IPS-20b (cell line): ENCODE measurements at regions not wholly inside any gene's neighbourhood (a gene's known extent, or its start where the extent isn't known, plus 50 kb on each side); places are given as distances from the start of the nearest gene placed in this dataset.

ENCODE experiments used
- H3K27ac ChIP-seq: one replicate; pipeline ENCODE4 v1.5.1; 2013; ENCODE audit warnings: low read length
- H3K27me3 ChIP-seq: 2 replicates; pipeline ENCODE4 v1.6.1; 2013; ENCODE audit warnings: mild to moderate bottlenecking, low read length, inconsistent platforms; ENCODE audit not compliant: insufficient read depth
- H3K36me3 ChIP-seq: 2 replicates; pipeline ENCODE4 v1.6.1; 2013; ENCODE audit warnings: low read depth, mild to moderate bottlenecking, inconsistent platforms, low read length, moderate library complexity; ENCODE audit not compliant: insufficient read depth
- H3K4me1 ChIP-seq: 2 replicates; pipeline ENCODE4 v1.6.1; 2013; ENCODE audit warnings: mild to moderate bottlenecking, control low read depth, inconsistent platforms, low read length, moderate library complexity; ENCODE audit not compliant: insufficient read depth
- H3K4me3 ChIP-seq: 2 replicates; pipeline ENCODE4 v1.5.1; 2013; ENCODE audit warnings: mild to moderate bottlenecking, low read length, inconsistent platforms
- H3K9ac ChIP-seq: 2 replicates; pipeline ENCODE4 v1.6.1; 2013; ENCODE audit warnings: low read depth, mild to moderate bottlenecking, inconsistent platforms, low read length, moderate library complexity
- H3K9me3 ChIP-seq: 2 replicates; pipeline ENCODE4 v1.6.1; 2013; ENCODE audit warnings: mild to moderate bottlenecking, low read depth, low read length, inconsistent platforms; ENCODE audit not compliant: insufficient read depth

- no peaks in the 10 kb centered on the region for H3K9me3 ChIP-seq
- H3K27me3 ChIP-seq: no peaks in the 10 kb centered on the region
- H3K9ac ChIP-seq: no peak overlapping the region
- H3K27ac ChIP-seq: no peak overlapping the region
- H3K4me3 ChIP-seq: no peak overlapping the region
- H3K36me3 ChIP-seq: no peaks in the 10 kb centered on the region
- peaks cover 3% of the 10 kb centered on the region; the same call in 1 of the 2 replicates for H3K4me1 ChIP-seq
Measured at GRCh38 chr19:31504221-31504620, 155.0 kb upstream of the TSHZ3 start.

GRCh38 chr19:31505596-31505910 lies 156.3 kb upstream of the TSHZ3 start:
- Histone ChIP-seq H3K9me3 (no peaks in the 10 kb centered on the region), H3K27ac (no peak overlapping the region), H3K4me1 (peaks cover 3% of the 10 kb centered on the region; the same call in 1 of the 2 replicates), H3K27me3 (no peaks in the 10 kb centered on the region), H3K36me3 (no peaks in the 10 kb centered on the region), H3K4me3 (no peak overlapping the region), H3K9ac (no peak overlapping the region)

GRCh38 chr19:31506102-31506501 lies 156.9 kb upstream of the TSHZ3 start:
- H3K27me3 ChIP-seq: no peaks in the 10 kb centered on the region
- H3K9me3 ChIP-seq: no peaks in the 10 kb centered on the region
- H3K4me1 ChIP-seq: peaks cover 3% of the 10 kb centered on the region; the same call in 1 of the 2 replicates
- no peaks in the 10 kb centered on the region for H3K36me3 ChIP-seq
- H3K27ac ChIP-seq: no peak overlapping the region
- H3K9ac ChIP-seq: no peak overlapping the region
- no peak overlapping the region for H3K4me3 ChIP-seq

- peaks cover 3% of the 10 kb centered on the region; the same call in 1 of the 2 replicates for H3K4me1 ChIP-seq
- no peaks in the 10 kb centered on the region for H3K36me3 ChIP-seq
- no peaks in the 10 kb centered on the region for H3K9me3 ChIP-seq
- H3K27me3 ChIP-seq: no peaks in the 10 kb centered on the region
- no peak overlapping the region for H3K27ac ChIP-seq
- H3K4me3 ChIP-seq: no peak overlapping the region
- no peak overlapping the region for H3K9ac ChIP-seq
Measured at GRCh38 chr19:31510635-31511034, 161.4 kb upstream of the TSHZ3 start.

- Histone ChIP-seq H3K27me3 (no peaks in the 10 kb centered on the region), H3K9ac (no peak overlapping the region), H3K36me3 (no peaks in the 10 kb centered on the region), H3K4me3 (no peak overlapping the region), H3K4me1 (peaks cover 3% of the 10 kb centered on the region; the same call in 1 of the 2 replicates), H3K9me3 (no peaks in the 10 kb centered on the region), H3K27ac (no peak overlapping the region)
Measured at GRCh38 chr19:31511098-31511497, 161.9 kb upstream of the TSHZ3 start.

- no peaks in the 10 kb centered on the region for H3K9me3 ChIP-seq
- no peak overlapping the region for H3K9ac ChIP-seq
- peaks cover 3% of the 10 kb centered on the region; the same call in 1 of the 2 replicates for H3K4me1 ChIP-seq
- H3K27ac ChIP-seq: no peak overlapping the region
- no peak overlapping the region for H3K4me3 ChIP-seq
- no peaks in the 10 kb centered on the region for H3K27me3 ChIP-seq
- no peaks in the 10 kb centered on the region for H3K36me3 ChIP-seq
Measured at GRCh38 chr19:31511696-31512095, 162.5 kb upstream of the TSHZ3 start.

GRCh38 chr19:31512181-31512970 lies 163.1 kb upstream of the TSHZ3 start:
- Histone ChIP-seq H3K27me3 (no peaks in the 10 kb centered on the region), H3K4me1 (peaks cover 3% of the 10 kb centered on the region; the same call in 1 of the 2 replicates)

GRCh38 chr19:31513841-31514240 lies 164.6 kb upstream of the TSHZ3 start:
- Histone ChIP-seq H3K4me3 (no peak overlapping the region), H3K4me1 (no peaks in the 10 kb centered on the region), H3K9ac (no peak overlapping the region), H3K9me3 (no peaks in the 10 kb centered on the region), H3K36me3 (no peaks in the 10 kb centered on the region), H3K27me3 (no peaks in the 10 kb centered on the region), H3K27ac (no peak overlapping the region)

More at GRCh38 chr19:31512181-31512970, 163.1 kb upstream of the TSHZ3 start:
- no peaks in the 10 kb centered on the region for H3K36me3 ChIP-seq
- no peak overlapping the region for H3K9ac ChIP-seq
- no peak overlapping the region for H3K27ac ChIP-seq
- no peak overlapping the region for H3K4me3 ChIP-seq
- H3K9me3 ChIP-seq: no peaks in the 10 kb centered on the region

GRCh38 chr19:31515931-31516330 lies 166.7 kb upstream of the TSHZ3 start:
- H3K27ac ChIP-seq: no peak overlapping the region
- peaks cover 5% of the 10 kb centered on the region; the same call in 1 of the 2 replicates for H3K9me3 ChIP-seq
- H3K4me1 ChIP-seq: no peaks in the 10 kb centered on the region
- H3K9ac ChIP-seq: no peak overlapping the region
- H3K36me3 ChIP-seq: no peaks in the 10 kb centered on the region
- H3K4me3 ChIP-seq: no peak overlapping the region
- H3K27me3 ChIP-seq: no peaks in the 10 kb centered on the region

GRCh38 chr19:31516756-31517155 lies 167.5 kb upstream of the TSHZ3 start:
- H3K9me3 ChIP-seq: peaks cover 6% of the 10 kb centered on the region; the same call in 1 of the 2 replicates
- no peak overlapping the region for H3K27ac ChIP-seq
- no peaks in the 10 kb centered on the region for H3K36me3 ChIP-seq

GRCh38 chr19:31517224-31518180 lies 168.3 kb upstream of the TSHZ3 start:
- H3K9me3 ChIP-seq: peaks cover 6% of the 10 kb centered on the region; the same call in 1 of the 2 replicates
- H3K27me3 ChIP-seq: no peaks in the 10 kb centered on the region
- no peaks in the 10 kb centered on the region for H3K36me3 ChIP-seq
- no peak overlapping the region for H3K4me3 ChIP-seq
- H3K4me1 ChIP-seq: no peaks in the 10 kb centered on the region
- no peak overlapping the region for H3K9ac ChIP-seq
- no peak overlapping the region for H3K27ac ChIP-seq

More at GRCh38 chr19:31516756-31517155, 167.5 kb upstream of the TSHZ3 start:
- no peaks in the 10 kb centered on the region for H3K27me3 ChIP-seq
- no peaks in the 10 kb centered on the region for H3K4me1 ChIP-seq
- no peak overlapping the region for H3K9ac ChIP-seq
- H3K4me3 ChIP-seq: no peak overlapping the region
